DOHH2 (cell line): ENCODE measurements at regions not wholly inside any gene's neighbourhood (a gene's known extent, or its start where the extent isn't known, plus 50 kb on each side); places are given as distances from the start of the nearest gene placed in this dataset.

Experiments
- H3F3A ChIP-seq: fragments of 200-600 bp; sonication (generic), shearing (Covaris generic); 2 replicates; pipeline ENCODE4 v1.6.0; 2016; ENCODE audit warnings: antibody characterized with exemption, mild to moderate bottlenecking; ENCODE audit not compliant: control insufficient read depth, insufficient read depth
- H3K27ac ChIP-seq: fragments of 200-600 bp; sonication (generic); 2 replicates; pipeline ENCODE4 v1.5.1; 2014; ENCODE audit warnings: low read depth, mild to moderate bottlenecking, low read length, moderate library complexity
- H3K27me3 ChIP-seq: fragments of 200-600 bp; sonication (generic); 2 replicates; pipeline ENCODE4 v1.6.1; 2014; ENCODE audit warnings: mild to moderate bottlenecking, low read length, mixed read lengths; ENCODE audit not compliant: control insufficient read depth
- H3K36me3 ChIP-seq: fragments of 200-600 bp; sonication (generic); 2 replicates; pipeline ENCODE4 v1.6.1; 2014; ENCODE audit warnings: mild to moderate bottlenecking, low read length, moderate library complexity, mixed read lengths; ENCODE audit not compliant: control insufficient read depth
- H3K4me1 ChIP-seq: fragments of 200-600 bp; sonication (generic); 2 replicates; pipeline ENCODE4 v1.6.1; 2014; ENCODE audit warnings: mild to moderate bottlenecking, low read length, mixed read lengths; ENCODE audit not compliant: control insufficient read depth
- H3K4me2 ChIP-seq: fragments of 200-600 bp; sonication (generic); 2 replicates; pipeline ENCODE4 v1.6.0; 2014; ENCODE audit warnings: mild to moderate bottlenecking, low read length, moderate library complexity
- H3K4me3 ChIP-seq: fragments of 200-600 bp; sonication (generic); 2 replicates; pipeline ENCODE4 v1.5.1; 2014; ENCODE audit warnings: mild to moderate bottlenecking, low read length, mixed read lengths
- H3K79me2 ChIP-seq: fragments of 200-600 bp; sonication (generic); 2 replicates; pipeline ENCODE4 v1.6.1; 2014; ENCODE audit warnings: mild to moderate bottlenecking, low read length, mixed read lengths; ENCODE audit not compliant: control insufficient read depth
- H3K9me2 ChIP-seq: fragments of 200-600 bp; sonication (generic); replicated peaks from 2 replicates; pipeline ENCODE4 v1.6.1; 2014; ENCODE audit warnings: mild to moderate bottlenecking, low read length, mixed read lengths; ENCODE audit not compliant: control insufficient read depth
- H3K9me3 ChIP-seq: fragments of 200-600 bp; sonication (generic); 2 replicates; pipeline ENCODE4 v1.6.1; 2014; ENCODE audit warnings: antibody characterized with exemption, low read length, mixed read lengths; ENCODE audit not compliant: control insufficient read depth, insufficient read depth
- H4K20me1 ChIP-seq: fragments of 200-600 bp; sonication (generic); 2 replicates; pipeline ENCODE4 v1.6.0; 2014; ENCODE audit warnings: low read depth, mild to moderate bottlenecking, antibody characterized with exemption, low read length, moderate library complexity; ENCODE audit not compliant: control insufficient read depth, insufficient read depth
- CTCF ChIP-seq: fragments of 200-600 bp; sonication (generic); IDR thresholded peaks from one replicate; pipeline ENCODE4 v1.5.1; 2014; ENCODE audit warnings: antibody characterized with exemption, mild to moderate bottlenecking, low read depth, low read length; ENCODE audit not compliant: poor library complexity, severe bottlenecking
- EZH2phosphoT487 ChIP-seq: fragments of 200-600 bp; sonication (generic); IDR thresholded peaks from 2 replicates; pipeline ENCODE4 v1.6.1; 2017; ENCODE audit warnings: borderline replicate concordance, mild to moderate bottlenecking, antibody characterized with exemption, low read length, moderate library complexity, mixed read lengths

DNA sequence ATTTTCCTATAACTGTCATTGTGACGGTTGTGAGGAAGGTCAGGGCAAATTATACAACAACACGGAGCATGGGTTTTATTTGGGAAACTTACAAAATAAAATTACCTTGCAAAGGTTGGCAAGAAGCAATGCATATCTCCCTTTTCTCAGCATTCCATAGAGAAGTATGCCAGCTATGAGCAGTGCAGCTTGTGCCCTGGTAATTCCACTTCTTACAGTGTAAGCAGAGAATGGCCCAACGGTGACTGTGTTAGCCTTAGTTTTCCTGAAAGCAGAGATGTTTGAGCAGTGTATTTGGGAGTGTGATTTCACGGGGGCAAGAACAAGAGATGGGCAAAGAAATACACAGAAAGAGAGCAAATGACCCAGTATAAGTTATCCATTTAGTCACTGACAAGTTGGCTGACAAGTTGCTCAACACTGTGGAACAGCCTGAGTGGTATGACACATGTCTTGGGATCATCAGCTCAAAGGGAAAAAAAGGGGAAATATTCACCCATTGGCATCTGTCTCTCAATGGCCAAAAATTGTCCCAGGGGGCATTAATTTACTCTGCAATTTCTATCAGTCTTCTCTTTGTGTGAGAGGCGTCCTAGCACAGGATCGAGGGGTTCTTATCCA, 210.9 kb upstream of the NRIP1 start:
- H3F3A ChIP-seq, result no peaks in the 10 kb centered on the region
- H4K20me1 ChIP-seq, result no peaks in the 10 kb centered on the region
- no peaks in the 10 kb centered on the region for H3K4me1 ChIP-seq
- no peak overlapping the region for H3K27ac ChIP-seq
- no peak overlapping the region for H3K4me2 ChIP-seq
- no peak overlapping the region for H3K4me3 ChIP-seq
- TF ChIP-seq EZH2phosphoT487 (no peak), CTCF (no peak)
- no peaks in the 10 kb centered on the region for H3K27me3 ChIP-seq
- H3K36me3 ChIP-seq, result no peaks in the 10 kb centered on the region
- H3K9me2 ChIP-seq, result no peaks in the 10 kb centered on the region
- H3K9me3 ChIP-seq, result no peaks in the 10 kb centered on the region
- no peaks in the 10 kb centered on the region for H3K79me2 ChIP-seq

DNA sequence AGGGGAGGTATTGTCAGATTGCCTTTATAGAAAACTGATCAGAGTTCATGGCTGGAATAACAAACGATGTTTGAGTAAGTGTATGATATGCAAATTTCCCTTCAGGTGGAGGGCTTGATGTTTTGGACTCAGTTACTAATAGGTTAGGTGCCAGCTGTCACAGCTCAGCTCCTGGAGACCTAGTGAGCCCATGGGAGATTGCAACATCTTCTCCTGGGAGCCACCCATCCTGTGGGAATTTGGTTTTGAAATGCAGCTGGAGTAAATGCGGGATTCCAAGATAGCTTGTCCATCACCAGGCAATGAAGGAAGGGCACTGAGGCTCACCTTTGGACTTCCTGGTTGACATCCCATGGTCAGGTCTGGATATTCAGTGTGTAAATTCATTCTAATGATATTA, 211.4 kb upstream of the NRIP1 start:
- Histone ChIP-seq H3K4me2 (no peak overlapping the region), H3K9me2 (no peaks in the 10 kb centered on the region), H3K36me3 (no peaks in the 10 kb centered on the region), H3K9me3 (no peaks in the 10 kb centered on the region), H3K79me2 (no peaks in the 10 kb centered on the region), H3K4me3 (no peak overlapping the region), H3K27ac (no peak overlapping the region), H4K20me1 (no peaks in the 10 kb centered on the region), H3K27me3 (no peaks in the 10 kb centered on the region), H3K4me1 (no peaks in the 10 kb centered on the region), H3F3A (no peaks in the 10 kb centered on the region)
- TF ChIP-seq EZH2phosphoT487 (no peak), CTCF (no peak)

GRCh38 chr21:15277466-15277865, 212.7 kb upstream of the NRIP1 start:
- Histone ChIP-seq H3K27ac (no peak overlapping the region), H3K9me3 (no peaks in the 10 kb centered on the region), H3K4me2 (no peak overlapping the region), H3K4me3 (no peak overlapping the region), H4K20me1 (no peaks in the 10 kb centered on the region), H3K4me1 (no peaks in the 10 kb centered on the region), H3K79me2 (no peaks in the 10 kb centered on the region), H3F3A (no peaks in the 10 kb centered on the region), H3K36me3 (no peaks in the 10 kb centered on the region), H3K9me2 (no peaks in the 10 kb centered on the region), H3K27me3 (no peaks in the 10 kb centered on the region)
- TF ChIP-seq CTCF (no peak), EZH2phosphoT487 (no peak)

DNA sequence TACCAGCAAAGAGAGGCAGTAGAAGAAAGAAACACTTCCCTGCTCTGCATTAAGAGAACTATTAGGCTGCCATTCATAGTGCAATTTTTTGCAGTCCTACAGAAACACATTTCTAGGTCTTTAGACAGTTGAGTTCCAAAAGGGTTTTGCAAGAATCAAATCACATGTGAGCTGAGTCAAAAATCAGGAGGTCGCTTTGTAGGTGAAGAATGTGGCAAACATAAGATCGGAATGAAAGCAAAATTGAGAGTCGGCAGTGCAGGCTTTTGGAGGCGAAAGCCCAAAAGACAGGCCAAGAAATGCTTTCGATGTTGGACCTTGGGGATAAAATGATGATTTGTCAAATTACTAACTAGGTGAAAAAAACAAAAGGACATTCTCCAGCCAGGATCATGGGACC, 213.5 kb upstream of the NRIP1 start:
- no peaks in the 10 kb centered on the region for H3K27me3 ChIP-seq
- H3K4me3 ChIP-seq, result no peak overlapping the region
- no peaks in the 10 kb centered on the region for H3K9me3 ChIP-seq
- H3K79me2 ChIP-seq, result no peaks in the 10 kb centered on the region
- H3F3A ChIP-seq, result no peaks in the 10 kb centered on the region
- no peaks in the 10 kb centered on the region for H3K4me1 ChIP-seq
- TF ChIP-seq CTCF (no peak), EZH2phosphoT487 (no peak)
- no peak overlapping the region for H3K4me2 ChIP-seq
- no peaks in the 10 kb centered on the region for H4K20me1 ChIP-seq
- no peak overlapping the region for H3K27ac ChIP-seq
- H3K9me2 ChIP-seq, result no peaks in the 10 kb centered on the region
- H3K36me3 ChIP-seq, result no peaks in the 10 kb centered on the region
